Esophagus squamous epithelium (tissue), 4 donors: ENCODE measurements at regions not wholly inside any gene's neighbourhood (a gene's known extent, or its start where the extent isn't known, plus 50 kb on each side); places are given as distances from the start of the nearest gene placed in this dataset.

Experiments
- CTCF ChIP-seq, 6 experiments: fragments of 450-650 bp in 4 of 6; fragments of 200-600 bp in 2 of 6; sonication (generic) in 2 of 6; IDR thresholded peaks; one replicate each; pipeline ENCODE4 v1.5.1; 2016 to 2019; ENCODE audit warnings: antibody characterized with exemption in 6 of 6, mild to moderate bottlenecking in 4 of 6, moderate library complexity in 4 of 6
- POLR2A ChIP-seq, 4 donors: fragments of 450-650 bp; IDR thresholded peaks; one replicate each; pipeline ENCODE4 v1.6.1; 2017; ENCODE audit warnings: antibody characterized with exemption in 4 of 4, mild to moderate bottlenecking in 4 of 4, moderate library complexity in 3 of 4

- TF ChIP-seq CTCF (IDR thresholded peaks at IDR 0.05) (no peak), POLR2A (IDR thresholded peaks at IDR 0.05) (no peak)
These were observed 391.8 kb upstream of the ADAMTS9 start for GRCh38 chr3:65079560-65079959.
